Thyroid gland (tissue), 4 donors: ENCODE measurements at regions not wholly inside any gene's neighbourhood (a gene's known extent, or its start where the extent isn't known, plus 50 kb on each side); places are given as distances from the start of the nearest gene placed in this dataset.

ENCODE experiments used
- CTCF ChIP-seq, 6 experiments: fragments of 200-600 bp in 3 of 6; fragments of 450-650 bp in 3 of 6; sonication (generic) in 3 of 6; IDR thresholded peaks; one replicate each; pipeline ENCODE4 v1.5.1; 2016 to 2019; ENCODE audit warnings: antibody characterized with exemption in 6 of 6, mild to moderate bottlenecking in 2 of 6, inconsistent platforms in 1 of 6, moderate library complexity in 1 of 6
- POLR2A ChIP-seq, 2 donors: fragments of 450-650 bp; IDR thresholded peaks; one replicate each; pipeline ENCODE4 v1.6.1; 2017; ENCODE audit warnings: antibody characterized with exemption in 2 of 2, mild to moderate bottlenecking in 2 of 2, moderate library complexity in 1 of 2

GRCh38 chr3:26438325-26438940, 184.1 kb upstream of the LRRC3B start:
- TF ChIP-seq CTCF (IDR thresholded peaks at IDR 0.05), result no peak
- no peak for TF ChIP-seq POLR2A (IDR thresholded peaks at IDR 0.05)
